H9 (cell line): ENCODE measurements at regions not wholly inside any gene's neighbourhood (a gene's known extent, or its start where the extent isn't known, plus 50 kb on each side); places are given as distances from the start of the nearest gene placed in this dataset.

Experiments
- DNase-seq: peaks from one replicate; pipeline ENCODE4 v3.0.0-alpha.2; 2017
- H2AFZ ChIP-seq: one replicate; pipeline ENCODE4 v1.6.1; 2013; ENCODE audit warnings: mild to moderate bottlenecking, low read length, control low read depth, moderate library complexity
- H2AK5ac ChIP-seq: 2 replicates; pipeline ENCODE4 v1.6.1; 2013; ENCODE audit warnings: low read length, control low read depth, mixed read lengths; ENCODE audit not compliant: insufficient read length
- H2BK120ac ChIP-seq: one replicate; pipeline ENCODE4 v1.6.1; 2013; ENCODE audit warnings: low read depth, mild to moderate bottlenecking, low read length, control low read depth, inconsistent platforms; ENCODE audit not compliant: poor library complexity, severe bottlenecking
- H2BK12ac ChIP-seq: 2 replicates; pipeline ENCODE4 v1.6.1; 2013; ENCODE audit warnings: low read length, control low read depth, mixed read lengths, low read depth; ENCODE audit not compliant: insufficient read length
- H2BK15ac ChIP-seq: 2 replicates; pipeline ENCODE4 v1.6.1; 2013; ENCODE audit warnings: low read depth, low read length, control low read depth
- H2BK20ac ChIP-seq: one replicate; pipeline ENCODE4 v1.6.1; 2013; ENCODE audit warnings: low read depth, mild to moderate bottlenecking, low read length, control low read depth, inconsistent platforms; ENCODE audit not compliant: poor library complexity, severe bottlenecking
- H2BK5ac ChIP-seq: 2 replicates; pipeline ENCODE4 v1.6.1; 2013; ENCODE audit warnings: low read length, control low read depth, mixed read lengths; ENCODE audit not compliant: insufficient read length
- H3K14ac ChIP-seq: 2 replicates; pipeline ENCODE4 v1.6.1; 2013; ENCODE audit warnings: low read length, control low read depth; ENCODE audit not compliant: insufficient read depth
- H3K18ac ChIP-seq: 2 replicates; pipeline ENCODE4 v1.6.1; 2013; ENCODE audit warnings: low read depth, mild to moderate bottlenecking, mixed read lengths, low read length, control low read depth; ENCODE audit not compliant: insufficient read length
- H3K23ac ChIP-seq: 2 replicates; pipeline ENCODE4 v1.6.1; 2013; ENCODE audit warnings: low read length, control low read depth, mixed read lengths, low read depth; ENCODE audit not compliant: insufficient read length
- H3K23me2 ChIP-seq: 2 replicates; pipeline ENCODE4 v1.6.1; 2013; ENCODE audit warnings: low read depth, mild to moderate bottlenecking, mixed read lengths, low read length, control low read depth; ENCODE audit not compliant: insufficient read length, poor library complexity, severe bottlenecking
- H3K27ac ChIP-seq: 2 replicates; pipeline ENCODE4 v1.5.1; 2013; ENCODE audit warnings: low read length, control low read depth, mixed read lengths, low read depth; ENCODE audit not compliant: insufficient read length
- H3K27me3 ChIP-seq: 2 replicates; pipeline ENCODE4 v1.6.1; 2013; ENCODE audit warnings: low read length, control low read depth, inconsistent platforms; ENCODE audit not compliant: insufficient read depth
- H3K4ac ChIP-seq: 2 replicates; pipeline ENCODE4 v1.6.1; 2013; ENCODE audit warnings: low read depth, mild to moderate bottlenecking, control low read depth, inconsistent platforms, low read length, moderate library complexity
- H3K4me1 ChIP-seq: 2 replicates; pipeline ENCODE4 v1.6.1; 2013; ENCODE audit warnings: low read length, control low read depth, inconsistent platforms; ENCODE audit not compliant: insufficient read depth
- H3K4me2 ChIP-seq: 2 replicates; pipeline ENCODE4 v1.6.1; 2013; ENCODE audit warnings: low read length, control low read depth, mixed read lengths; ENCODE audit not compliant: insufficient read length, insufficient read depth
- H3K56ac ChIP-seq: 2 replicates; pipeline ENCODE4 v1.6.1; 2013; ENCODE audit warnings: low read depth, mild to moderate bottlenecking, mixed read lengths, low read length, control low read depth; ENCODE audit not compliant: insufficient read length
- H3K79me1 ChIP-seq: 2 replicates; pipeline ENCODE4 v1.6.1; 2013; ENCODE audit warnings: low read depth, mild to moderate bottlenecking, moderate library complexity, low read length, control low read depth, inconsistent platforms; ENCODE audit not compliant: insufficient read depth, poor library complexity, severe bottlenecking
- H3K79me2 ChIP-seq: 2 replicates; pipeline ENCODE4 v1.6.1; 2013; ENCODE audit warnings: low read length, control low read depth, inconsistent platforms; ENCODE audit not compliant: insufficient read depth
- H3K9ac ChIP-seq: 2 replicates; pipeline ENCODE4 v1.6.1; 2013; ENCODE audit warnings: low read length, control low read depth, mixed read lengths; ENCODE audit not compliant: insufficient read length; ENCODE audit errors: extremely low read depth
- H3K9me3 ChIP-seq: one replicate; pipeline ENCODE4 v1.6.1; 2013; ENCODE audit warnings: low read depth, low read length, inconsistent platforms; ENCODE audit not compliant: control insufficient read depth
- H3T11ph ChIP-seq: one replicate; pipeline ENCODE4 v1.6.1; 2013; ENCODE audit warnings: mild to moderate bottlenecking, low read length, control low read depth, inconsistent platforms
- H4K20me1 ChIP-seq: one replicate; pipeline ENCODE4 v1.6.1; 2013; ENCODE audit not compliant: control insufficient read depth, insufficient read length, insufficient read depth
- H4K5ac ChIP-seq: 2 replicates; pipeline ENCODE4 v1.6.1; 2013; ENCODE audit warnings: low read depth, mild to moderate bottlenecking, mixed read lengths, low read length, control low read depth; ENCODE audit not compliant: insufficient read length
- H4K8ac ChIP-seq: replicated peaks from 2 replicates; pipeline ENCODE4 v1.6.1; 2013; ENCODE audit warnings: low read length, control low read depth, mixed read lengths, low read depth; ENCODE audit not compliant: insufficient read length
- H4K91ac ChIP-seq: 2 replicates; pipeline ENCODE4 v1.6.1; 2013; ENCODE audit warnings: low read depth, mild to moderate bottlenecking, moderate library complexity, mixed read lengths, low read length, control low read depth; ENCODE audit not compliant: insufficient read length
- H3K27ac Mint-ChIP-seq, 3 experiments: 2 replicates in 2 of 3; 3 replicates in 1 of 3; pipeline ENCODE4 v1.8.0; 2020 to 2021; ENCODE audit warnings: mixed read lengths in 3 of 3, mild to moderate bottlenecking in 1 of 3, moderate library complexity in 1 of 3
- H3K27me3 Mint-ChIP-seq: 2 replicates; pipeline ENCODE4 v1.8.0; 2021; ENCODE audit warnings: low read depth, mild to moderate bottlenecking, moderate library complexity, mixed read lengths
- H3K36me3 Mint-ChIP-seq, 3 experiments: 2 replicates in 2 of 3; 3 replicates in 1 of 3; pipeline ENCODE4 v1.8.0; 2020 to 2021; ENCODE audit warnings: low read depth in 3 of 3, mixed read lengths in 3 of 3; ENCODE audit not compliant: insufficient read depth in 1 of 3
- H3K4me1 Mint-ChIP-seq, 2 experiments: 2 replicates each; pipeline ENCODE4 v1.8.0; 2020; ENCODE audit warnings: mixed read lengths in 2 of 2
- H3K4me3 Mint-ChIP-seq, 2 experiments: 2 replicates in 1 of 2; 3 replicates in 1 of 2; pipeline ENCODE4 v1.8.0; 2020 to 2021; ENCODE audit warnings: mild to moderate bottlenecking in 2 of 2, mixed read lengths in 2 of 2, moderate library complexity in 1 of 2
- H3K9me3 Mint-ChIP-seq, 2 experiments: 2 replicates in 1 of 2; 3 replicates in 1 of 2; pipeline ENCODE4 v1.8.0; 2020; ENCODE audit warnings: mild to moderate bottlenecking in 2 of 2, mixed read lengths in 2 of 2, moderate library complexity in 1 of 2
- CTCF ChIP-seq: fragments of 200-600 bp; sonication (generic); conservative IDR thresholded peaks from 3 replicates; pipeline ENCODE4 v1.8.0; 2021; ENCODE audit warnings: antibody characterized with exemption, mild to moderate bottlenecking
- WGBS: extraction: QIAGEN DNeasy Blood & Tissue Kit; methylation state at CpG from one replicate; pipeline ENCODE4 v1.1.7; 2013; ENCODE audit warnings: missing lambda C conversion rate, low lambda C conversion rate, mixed read lengths; ENCODE audit not compliant: insufficient read length; ENCODE audit errors: extremely low coverage; 5-methylcytosine and 5-hydroxymethylcytosine counted together

GRCh38 chr5:168047043-168047668 lies 244.3 kb upstream of the WWC1 start:
- Histone ChIP-seq H4K20me1 (no peaks in the 10 kb centered on the region), H3K4ac (no peak overlapping the region), H3K9ac (no peak overlapping the region), H4K5ac (no peak overlapping the region), H3K18ac (no peak overlapping the region), H2BK15ac (no peak overlapping the region), H4K91ac (no peak overlapping the region), H3K9me3 (no peaks in the 10 kb centered on the region), H2BK20ac (no peak overlapping the region), H3K4me2 (peak overlapping the region; percentile 2), H2BK5ac (no peak overlapping the region), H4K8ac (no peak overlapping the region), H2AK5ac (no peak overlapping the region), H3K27ac (no peak overlapping the region), H3T11ph (no peak overlapping the region), H2AFZ (no peak overlapping the region), H3K23ac (no peak overlapping the region), H3K23me2 (no peaks in the 10 kb centered on the region), H2BK120ac (no peak overlapping the region), H3K27me3 (no peaks in the 10 kb centered on the region), H3K4me1 (peaks cover 3% of the 10 kb centered on the region; the same call in 1 of the 2 replicates), H3K79me2 (no peaks in the 10 kb centered on the region), H2BK12ac (no peak overlapping the region), H3K14ac (no peak overlapping the region), H3K79me1 (no peaks in the 10 kb centered on the region), H3K56ac (no peak overlapping the region)
- Mint-ChIP-seq H3K27ac (no peak overlapping the region), H3K4me3 (0 out of 5 replicates have a peak overlapping the region, but pooled peaks of 1 of the 2 experiments have one; percentile 1), H3K4me1 (peaks cover 31 to 36% of the 10 kb centered on the region in 2 experiments), H3K36me3 (no peaks in the 10 kb centered on the region), H3K27me3 (peaks cover under 1% of the 10 kb centered on the region; the same call in 1 of the 2 replicates), H3K9me3 (no peaks in the 10 kb centered on the region)
- WGBS: no CpG with 5 or more reads among the region's 11 CpGs
- DNase-seq: peak; percentile 84
- peak; percentile 85 for TF ChIP-seq CTCF
